Neural cell (in vitro differentiated cells): ENCODE measurements at regions not wholly inside any gene's neighbourhood (a gene's known extent, or its start where the extent isn't known, plus 50 kb on each side); places are given as distances from the start of the nearest gene placed in this dataset.

ENCODE experiments used
- CTCF ChIP-seq: fragments of 450-650 bp; IDR thresholded peaks from 2 replicates; pipeline ENCODE4 v1.5.1; 2014; ENCODE audit warnings: antibody characterized with exemption, mild to moderate bottlenecking, moderate library complexity; ENCODE audit not compliant: poor library complexity, severe bottlenecking
- EZH2 ChIP-seq: fragments of 200-600, 300-800 bp; shearing (Covaris generic), sonication (generic); IDR thresholded peaks from 2 replicates; pipeline ENCODE4 v1.6.1; 2014; ENCODE audit warnings: antibody characterized with exemption, low read length, borderline replicate concordance, mild to moderate bottlenecking; ENCODE audit not compliant: insufficient read depth, poor library complexity, severe bottlenecking
- SMC3 ChIP-seq: fragments of 450-650 bp; conservative IDR thresholded peaks from 2 replicates; pipeline ENCODE4 v1.6.1; 2014; ENCODE audit warnings: antibody characterized with exemption, mild to moderate bottlenecking, moderate library complexity; ENCODE audit not compliant: poor library complexity
- TAF1 ChIP-seq: IDR thresholded peaks from 2 replicates; pipeline ENCODE4 v1.6.1; 2012; ENCODE audit warnings: low read depth

DNA sequence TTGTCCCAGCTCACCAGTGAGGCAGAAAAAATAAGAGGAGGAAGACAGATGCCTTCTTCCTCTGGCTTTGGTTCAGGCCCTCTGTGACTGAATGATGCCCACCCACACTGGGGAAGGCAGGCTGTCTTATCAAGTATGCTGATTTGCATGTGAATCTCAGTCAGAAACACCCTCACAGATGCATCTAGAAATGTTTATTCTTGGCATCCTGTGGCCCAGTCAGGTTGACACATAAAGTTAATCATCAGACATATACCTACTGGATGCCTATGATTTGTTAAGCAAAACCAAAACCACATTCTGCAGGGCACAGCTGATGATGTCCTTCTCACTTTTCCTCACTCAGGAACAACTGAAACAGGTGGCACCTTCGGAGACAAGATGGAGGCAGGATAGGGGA, 243.4 kb upstream of the KCNN2 start:
- TF ChIP-seq SMC3 = no peak
- TF ChIP-seq TAF1 = no peak
- no peak for TF ChIP-seq CTCF
- TF ChIP-seq EZH2 = no peak
